ENCODE measurements at regions not wholly inside any gene's neighbourhood (a gene's known extent, or its start where the extent isn't known, plus 50 kb on each side); places are given as distances from the start of the nearest gene placed in this dataset.

GRCh38 chr14:71698027-71698426 lies 234.2 kb upstream of the RGS6 start:
- no peak for TF ChIP-seq POLR2A (IDR thresholded peaks at IDR 0.05)
- TF ChIP-seq, protein P1, sequence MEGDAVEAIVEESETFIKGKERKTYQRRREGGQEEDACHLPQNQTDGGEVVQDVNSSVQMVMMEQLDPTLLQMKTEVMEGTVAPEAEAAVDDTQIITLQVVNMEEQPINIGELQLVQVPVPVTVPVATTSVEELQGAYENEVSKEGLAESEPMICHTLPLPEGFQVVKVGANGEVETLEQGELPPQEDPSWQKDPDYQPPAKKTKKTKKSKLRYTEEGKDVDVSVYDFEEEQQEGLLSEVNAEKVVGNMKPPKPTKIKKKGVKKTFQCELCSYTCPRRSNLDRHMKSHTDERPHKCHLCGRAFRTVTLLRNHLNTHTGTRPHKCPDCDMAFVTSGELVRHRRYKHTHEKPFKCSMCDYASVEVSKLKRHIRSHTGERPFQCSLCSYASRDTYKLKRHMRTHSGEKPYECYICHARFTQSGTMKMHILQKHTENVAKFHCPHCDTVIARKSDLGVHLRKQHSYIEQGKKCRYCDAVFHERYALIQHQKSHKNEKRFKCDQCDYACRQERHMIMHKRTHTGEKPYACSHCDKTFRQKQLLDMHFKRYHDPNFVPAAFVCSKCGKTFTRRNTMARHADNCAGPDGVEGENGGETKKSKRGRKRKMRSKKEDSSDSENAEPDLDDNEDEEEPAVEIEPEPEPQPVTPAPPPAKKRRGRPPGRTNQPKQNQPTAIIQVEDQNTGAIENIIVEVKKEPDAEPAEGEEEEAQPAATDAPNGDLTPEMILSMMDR (IDR thresholded peaks at IDR 0.05), result no peak

Data from prostate gland (tissue), 2 donors.